GM19395 (cell line): ENCODE measurements at regions not wholly inside any gene's neighbourhood (a gene's known extent, or its start where the extent isn't known, plus 50 kb on each side); places are given as distances from the start of the nearest gene placed in this dataset.
"Not testable (repeated sequence)": the region's sequence is repeated elsewhere in the genome, so short reads cannot be mapped to it uniquely, and the experiment has no call there.

ENCODE experiments used
- ATAC-seq: cut with Tn5 transposase; IDR thresholded peaks from one replicate; pipeline ENCODE4 v1.9.1; 2021; ENCODE audit warnings: mild to moderate bottlenecking, moderate library complexity; ENCODE audit not compliant: unreplicated experiment

DNA sequence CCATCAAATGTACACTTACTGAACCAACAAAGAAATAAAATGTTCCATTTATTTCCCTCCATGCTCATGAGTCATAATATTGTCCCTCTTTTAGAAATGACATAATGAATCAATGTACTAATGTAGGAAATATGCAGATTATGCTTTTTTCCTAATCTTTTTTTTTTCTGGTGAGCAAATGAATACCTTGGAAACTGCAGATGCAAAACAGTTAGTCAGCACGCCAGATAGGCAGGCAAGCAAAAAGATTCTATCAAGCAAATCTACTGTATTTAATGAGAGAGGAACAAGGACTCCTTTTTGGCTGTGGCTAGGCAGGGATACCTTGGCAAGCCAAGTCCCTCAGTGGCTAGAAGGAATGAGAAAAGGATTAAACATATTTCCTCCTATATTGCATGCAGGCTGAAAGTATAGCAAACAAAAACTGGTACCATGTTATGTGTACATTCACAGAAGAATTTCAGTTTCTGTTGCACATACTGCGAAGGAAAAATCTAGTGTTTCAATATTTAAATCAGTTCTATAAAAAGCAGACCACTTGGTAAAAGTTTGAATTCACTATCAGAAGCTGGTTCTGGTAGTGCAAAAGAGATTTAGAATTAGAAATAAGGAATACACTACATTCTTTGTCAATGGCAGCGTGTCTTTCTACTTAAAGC, 605.4 kb downstream of the TLE1 start:
- peak; percentile 84 for ATAC-seq

DNA sequence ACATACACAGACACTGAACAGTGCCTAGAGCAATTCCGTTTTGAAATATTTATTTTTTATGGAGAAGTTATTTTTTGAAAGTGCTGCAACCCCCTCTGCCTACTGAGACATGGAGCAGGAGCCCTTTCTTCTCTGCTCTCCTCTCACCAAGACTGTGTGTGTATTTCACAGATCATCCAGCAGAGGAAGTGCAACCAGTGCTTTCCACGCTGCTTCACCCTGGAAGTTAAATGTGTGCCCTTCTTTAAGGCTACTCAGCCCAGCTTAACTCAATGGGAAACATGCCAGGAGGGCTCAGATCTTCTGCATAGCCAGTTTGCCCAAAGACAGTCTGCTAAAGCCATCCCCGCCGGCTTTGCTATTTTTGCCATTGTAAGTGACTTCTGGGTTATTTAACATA, 606.3 kb downstream of the TLE1 start:
- no peak for ATAC-seq

DNA sequence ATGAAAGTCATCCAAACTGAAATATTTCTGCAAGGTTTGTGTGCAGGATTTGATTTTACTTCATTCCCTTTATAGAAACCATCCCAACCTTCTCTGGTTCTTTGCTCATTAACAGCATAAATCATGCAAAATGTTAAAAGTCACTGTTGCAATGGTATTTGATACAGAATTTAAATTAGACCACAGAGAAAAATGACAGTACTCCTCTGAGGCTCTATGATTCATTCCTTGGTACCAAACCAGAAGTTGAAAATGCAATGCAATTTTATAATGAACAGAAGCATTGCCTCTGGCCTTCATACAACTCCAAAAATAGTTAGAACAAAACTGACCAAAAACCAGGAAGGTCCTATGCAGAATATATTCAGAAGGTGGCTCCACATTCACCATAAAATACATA, 607.1 kb downstream of the TLE1 start:
- no peak for ATAC-seq

DNA sequence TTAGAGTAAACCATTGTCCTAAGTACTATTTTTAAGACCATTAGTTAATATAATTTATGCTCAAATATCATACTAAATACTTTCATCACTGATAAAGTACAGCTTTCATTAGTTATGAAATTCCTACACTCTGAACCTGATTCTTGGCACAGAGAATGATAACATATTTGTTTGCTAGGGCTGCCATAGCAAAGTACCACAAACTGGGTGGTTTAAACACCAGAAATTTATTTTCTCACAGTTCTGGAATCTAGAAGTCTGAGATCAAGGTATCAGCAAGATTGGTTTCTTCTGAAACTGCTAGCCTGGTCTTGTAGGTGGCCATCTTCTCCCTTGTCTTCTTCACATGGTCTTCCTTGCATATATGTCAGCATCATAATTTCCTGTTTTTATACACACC, 608.4 kb downstream of the TLE1 start:
- ATAC-seq: no peak

DNA sequence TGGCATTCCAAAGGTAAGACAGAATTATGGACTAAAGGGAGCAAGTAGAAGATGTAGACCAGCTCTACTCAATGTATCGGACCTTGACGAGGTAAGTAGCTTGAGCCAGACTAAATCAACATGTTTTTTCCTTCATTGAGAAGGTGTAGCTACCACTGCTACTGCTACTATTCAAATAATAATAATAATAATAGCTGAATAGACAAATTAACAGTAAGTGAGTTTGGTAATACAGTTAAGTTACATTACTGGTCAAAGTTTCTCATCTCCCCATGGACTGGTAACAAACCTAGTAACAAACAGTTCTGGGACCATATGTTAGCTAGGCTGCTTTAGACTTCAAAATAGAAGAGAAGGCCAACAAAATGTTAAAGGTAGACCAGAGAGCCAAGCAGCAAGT, 609.2 kb downstream of the TLE1 start:
- ATAC-seq: no peak

DNA sequence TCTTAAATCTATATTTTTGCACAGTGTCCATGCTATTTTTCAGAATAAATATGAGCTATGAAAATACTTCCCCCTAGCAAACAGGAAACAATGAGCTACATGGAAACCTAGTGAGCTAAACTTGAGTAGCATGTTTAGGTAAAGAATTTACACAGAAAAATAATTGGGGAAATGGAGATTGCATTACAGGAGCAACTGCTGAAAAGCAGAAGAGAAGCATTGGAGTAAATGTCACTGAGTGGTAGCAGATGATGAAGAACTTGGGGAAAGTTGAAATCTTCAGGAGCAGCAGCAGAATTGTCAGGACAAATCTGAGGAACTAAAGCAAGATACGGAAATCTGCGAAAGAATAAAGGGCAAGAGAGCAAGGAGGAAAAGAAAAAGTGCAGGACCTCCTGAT, 610.3 kb downstream of the TLE1 start:
- no peak for ATAC-seq

DNA sequence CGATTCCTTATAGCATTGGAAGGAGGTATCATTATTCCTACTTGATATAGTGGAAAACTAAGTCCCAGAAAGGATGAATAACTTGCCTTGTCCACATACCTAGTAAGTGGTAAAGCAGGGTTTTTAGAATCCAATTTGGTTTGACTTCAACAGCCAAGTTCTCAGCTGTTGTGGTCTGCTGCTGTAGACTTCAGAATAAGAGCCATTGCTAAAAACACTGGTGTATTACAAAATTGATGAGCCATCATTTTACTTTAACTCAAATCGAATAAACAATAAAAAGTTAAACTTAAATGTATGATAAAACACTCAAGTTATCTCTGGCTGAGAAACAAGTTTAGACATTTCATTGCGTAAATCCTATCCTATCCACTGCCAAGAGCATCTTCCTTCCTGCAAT, 610.8 kb downstream of the TLE1 start:
- ATAC-seq: no peak

DNA sequence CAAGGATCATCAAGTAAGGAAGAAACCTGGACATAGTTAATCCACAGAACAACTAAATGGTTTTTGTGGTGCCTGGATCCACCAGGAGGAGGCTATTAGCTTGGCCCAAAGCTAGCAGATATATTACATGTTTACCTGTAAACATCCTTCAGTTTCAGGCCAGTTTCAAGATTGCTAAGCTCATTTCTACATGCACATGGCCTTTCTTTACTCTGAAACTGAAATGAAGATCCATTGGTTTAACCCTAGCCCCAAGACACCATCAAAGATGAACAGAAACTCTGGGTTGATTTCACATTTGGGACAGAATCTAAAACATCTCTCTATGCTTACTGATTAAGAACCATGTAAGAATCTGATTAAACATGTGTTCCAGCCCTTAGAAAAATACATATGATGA, 611.8 kb downstream of the TLE1 start:
- peak; percentile 94 for ATAC-seq

DNA sequence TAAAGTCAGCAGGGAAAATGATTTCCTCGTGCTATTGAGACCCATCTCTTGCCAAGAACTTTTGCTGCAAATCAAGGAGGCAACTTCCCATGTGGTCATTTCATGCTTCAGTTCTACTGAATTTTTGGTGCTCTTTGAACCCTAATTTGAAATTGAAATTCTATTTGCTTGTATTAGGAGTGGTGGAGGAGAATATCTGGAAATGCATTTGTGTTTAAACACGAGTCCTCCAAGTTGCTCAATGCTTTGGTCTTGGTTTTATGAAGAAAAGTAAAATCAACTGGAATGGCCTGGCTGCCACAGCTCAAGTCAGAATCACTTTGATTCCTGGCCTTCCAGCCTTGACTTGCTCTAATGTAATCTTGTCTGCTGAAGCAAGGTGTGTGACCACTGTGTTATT, 613.2 kb downstream of the TLE1 start:
- ATAC-seq: no peak

DNA sequence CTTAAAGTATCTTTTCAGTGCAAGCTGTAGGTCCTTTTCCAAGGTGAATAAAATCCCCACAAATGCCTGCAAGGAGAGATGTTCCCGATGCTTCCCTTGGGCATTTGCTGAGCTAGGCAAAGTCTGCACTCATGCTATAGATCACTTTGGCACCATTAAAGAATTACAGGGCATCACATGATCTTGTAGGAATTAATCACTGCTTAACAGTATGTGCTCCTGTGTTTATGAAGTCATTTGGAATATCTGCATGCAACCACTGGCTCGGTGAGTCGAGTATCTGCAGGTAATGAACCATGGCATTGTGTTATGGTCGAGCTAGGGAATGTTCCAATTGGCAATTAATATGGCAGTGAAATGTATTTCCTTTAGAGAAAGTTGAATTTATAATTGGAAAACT, 615.1 kb downstream of the TLE1 start:
- no peak for ATAC-seq

DNA sequence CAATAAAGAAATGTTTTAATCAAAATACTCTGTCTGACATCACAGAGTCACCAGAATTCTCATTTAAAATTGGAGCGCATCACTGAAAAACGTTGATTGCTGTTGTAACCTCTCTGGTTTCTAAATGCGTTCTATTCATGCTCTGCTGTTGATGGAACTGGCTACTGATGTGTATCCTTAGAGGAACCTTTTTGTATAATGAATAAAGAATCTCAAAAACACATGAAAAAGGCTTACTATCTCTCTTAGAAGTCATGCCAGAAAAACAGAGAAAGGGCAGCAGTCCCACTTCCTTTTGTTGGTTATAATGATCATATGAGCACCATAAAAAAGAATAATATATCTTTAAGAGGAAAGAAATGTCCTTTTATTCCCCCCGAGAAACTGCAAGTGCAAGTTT, 615.5 kb downstream of the TLE1 start:
- no peak for ATAC-seq

DNA sequence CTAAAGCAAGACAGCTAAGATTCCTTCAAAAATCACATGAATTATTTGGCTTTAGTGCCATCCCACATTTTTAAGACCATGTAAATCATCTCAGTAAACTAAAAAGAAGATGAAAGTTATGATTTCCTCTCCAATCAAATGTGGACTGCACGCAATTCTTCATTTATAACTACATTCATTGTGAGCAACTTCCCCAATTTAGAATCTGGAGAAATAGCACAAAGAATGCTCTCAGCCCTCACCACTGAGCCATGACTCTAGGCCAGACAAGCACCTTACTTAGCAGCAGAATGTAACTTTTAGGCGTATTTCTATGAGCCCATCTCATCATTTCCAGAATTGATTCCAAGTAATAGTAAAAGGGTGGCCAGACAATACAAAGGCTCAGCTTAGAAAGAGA, 616.6 kb downstream of the TLE1 start:
- ATAC-seq: no peak

DNA sequence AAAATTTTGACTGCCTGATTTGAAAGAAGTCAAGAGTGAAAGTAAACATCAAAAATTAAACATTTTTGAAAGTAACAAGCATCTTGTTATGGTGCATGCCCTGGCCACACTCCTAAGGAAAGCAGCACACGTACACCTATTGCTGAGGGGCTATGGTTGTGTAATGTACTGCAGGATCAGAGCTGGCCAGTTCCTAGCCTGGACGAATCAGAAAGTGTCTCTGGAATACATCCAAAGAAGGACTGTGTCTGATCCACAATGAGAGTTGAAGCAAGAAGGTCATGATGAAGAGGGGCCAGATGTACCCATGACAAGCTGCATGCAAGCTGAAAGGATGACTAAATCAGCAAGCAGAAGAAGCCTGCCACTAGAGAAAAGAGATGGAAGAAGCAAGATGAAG, 618.2 kb downstream of the TLE1 start:
- ATAC-seq: no peak

DNA sequence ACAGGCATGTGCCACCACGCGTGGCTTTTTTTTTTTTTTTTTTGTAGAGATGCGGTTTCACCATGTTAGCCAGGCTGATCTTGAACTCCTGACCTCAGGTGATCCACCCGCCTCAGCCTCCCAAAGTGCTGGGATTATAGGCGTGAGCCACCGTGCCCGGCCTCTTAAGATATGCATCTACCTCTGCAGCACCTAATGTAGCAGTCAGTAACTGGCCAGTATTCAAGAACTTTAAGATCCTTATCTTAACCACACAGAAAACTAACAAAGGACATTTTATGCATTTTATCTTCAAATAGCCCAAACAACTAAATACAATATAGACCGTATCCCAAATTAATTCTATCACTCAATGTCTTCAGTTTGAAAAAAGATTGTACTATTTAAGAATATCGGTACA, 618.7 kb downstream of the TLE1 start:
- ATAC-seq: no peak

DNA sequence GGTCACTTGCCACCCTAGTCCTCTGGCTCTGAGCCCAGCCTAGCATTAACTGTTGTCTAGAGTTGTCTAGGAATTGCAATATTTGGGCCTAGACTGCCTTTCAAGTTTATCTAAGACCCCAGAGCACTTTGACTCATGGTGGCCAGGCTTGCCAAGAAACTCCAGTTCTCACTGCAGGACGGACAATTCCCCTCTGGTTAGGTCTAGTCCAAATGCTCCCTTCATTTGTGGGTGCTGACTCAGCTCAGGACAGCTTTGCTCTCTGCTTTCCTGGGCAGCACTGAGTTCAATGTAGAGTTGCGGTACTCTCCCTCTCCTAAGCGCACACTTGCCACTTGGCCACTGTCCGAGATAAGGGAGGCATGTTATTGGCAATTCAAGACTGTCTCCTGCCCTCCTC, 619.4 kb downstream of the TLE1 start:
- ATAC-seq: no peak

DNA sequence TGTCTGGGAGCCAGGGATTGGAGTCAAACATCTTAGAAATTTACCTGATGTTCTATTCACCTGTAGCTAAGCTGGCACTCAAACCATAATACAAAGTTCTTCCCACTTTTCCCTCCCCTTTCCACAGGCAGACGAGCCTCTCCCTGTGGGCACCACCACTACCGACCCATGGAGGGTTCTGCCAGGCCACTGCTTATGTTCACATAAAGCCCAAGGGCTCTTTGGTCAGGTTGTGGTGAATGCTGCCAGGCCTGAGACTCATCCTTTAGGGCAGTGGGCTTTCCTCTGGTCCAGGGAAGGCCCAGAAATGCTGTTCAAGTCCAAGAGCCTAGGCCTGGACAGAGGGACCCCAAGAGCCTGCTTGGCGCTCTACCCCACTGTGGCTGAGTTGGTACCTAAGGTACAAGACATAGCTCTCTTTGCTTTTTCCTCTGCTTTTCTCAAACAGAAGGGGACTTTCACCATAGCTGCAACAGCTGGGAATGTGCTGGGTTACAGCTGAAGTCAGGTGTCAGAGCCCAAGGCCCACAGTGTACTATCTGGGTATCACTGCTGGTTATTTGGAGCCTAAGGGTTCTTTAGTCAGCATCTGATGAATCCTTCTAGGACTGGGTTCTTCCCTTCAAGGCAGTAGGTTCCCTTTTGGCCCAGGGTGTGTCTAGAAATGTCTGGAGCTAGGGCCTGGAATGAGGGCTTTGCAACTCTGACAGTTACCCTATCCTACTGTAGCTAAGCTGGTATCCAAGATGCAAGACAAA, 620.1 kb downstream of the TLE1 start:
- no peak for ATAC-seq

DNA sequence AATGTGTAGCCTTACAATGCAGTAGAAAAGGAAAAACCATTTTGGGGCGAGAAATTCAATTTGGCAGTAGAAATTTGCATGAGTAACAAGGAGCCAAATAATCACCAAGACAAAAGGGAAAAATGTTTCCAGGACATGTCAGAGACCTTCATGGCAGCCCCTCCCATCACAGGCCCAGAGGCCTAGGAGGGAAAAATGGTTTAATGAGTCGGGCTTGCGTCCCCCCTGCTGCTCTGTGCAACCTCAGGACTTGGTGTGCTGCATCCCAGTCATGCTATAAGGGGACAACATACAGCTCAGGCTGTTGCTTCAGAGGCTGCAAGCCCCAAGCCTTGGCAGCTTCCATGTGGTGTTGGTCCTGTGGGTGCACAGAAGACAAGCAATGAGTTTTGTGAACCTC, 626.4 kb downstream of the TLE1 start:
- ATAC-seq: not testable (repeated sequence)

DNA sequence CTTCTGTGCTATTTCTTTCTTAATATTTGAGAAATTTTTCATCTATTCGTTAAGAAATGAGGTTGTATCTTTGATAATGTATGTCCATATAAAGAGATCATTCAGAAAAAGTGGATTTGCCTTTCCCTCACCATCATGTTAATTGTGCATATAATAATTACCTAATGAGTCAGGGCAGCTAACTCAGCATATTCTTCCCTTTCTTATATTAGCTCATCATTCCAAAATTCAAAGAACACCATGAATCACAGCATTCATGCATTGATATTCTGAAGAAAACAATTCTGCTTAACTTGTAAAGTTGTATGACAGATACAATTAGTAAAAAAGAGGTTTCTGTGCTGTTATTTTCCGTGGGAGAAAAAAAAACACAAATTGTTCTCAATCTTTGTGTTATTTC, 630.6 kb downstream of the TLE1 start:
- no peak for ATAC-seq

DNA sequence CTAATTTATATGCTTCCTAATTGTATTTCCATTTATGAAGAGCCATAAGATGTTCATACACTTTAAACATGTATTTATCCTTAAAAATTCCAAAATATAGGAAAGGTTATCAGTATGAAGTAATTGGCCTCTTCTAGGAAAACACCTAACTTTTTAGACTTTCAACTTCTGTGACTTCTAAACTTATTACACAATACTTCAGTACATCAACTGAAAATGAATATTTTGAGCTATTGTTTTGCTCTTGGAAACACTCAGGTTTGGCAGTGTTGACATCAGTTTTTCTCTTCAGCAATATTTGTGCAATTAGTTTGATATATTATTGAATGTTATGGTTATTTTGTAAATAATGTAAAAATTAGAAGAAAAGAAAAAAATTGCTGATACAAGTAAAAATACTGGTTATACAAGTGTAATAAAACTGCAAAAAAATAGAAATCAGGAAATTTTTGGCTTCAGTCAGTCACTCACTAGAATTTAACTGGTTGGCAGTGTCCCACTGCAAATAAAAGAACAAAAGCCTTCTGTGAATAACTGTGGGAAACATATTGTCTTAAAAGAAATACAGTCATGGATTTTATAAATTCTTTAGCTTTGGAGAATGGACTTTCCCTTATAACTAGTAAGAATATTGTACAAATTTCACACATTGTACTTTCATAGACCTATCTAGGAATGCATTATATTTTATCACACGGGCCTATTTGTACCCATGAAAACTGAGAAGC, 635.9 kb downstream of the TLE1 start:
- no peak for ATAC-seq

DNA sequence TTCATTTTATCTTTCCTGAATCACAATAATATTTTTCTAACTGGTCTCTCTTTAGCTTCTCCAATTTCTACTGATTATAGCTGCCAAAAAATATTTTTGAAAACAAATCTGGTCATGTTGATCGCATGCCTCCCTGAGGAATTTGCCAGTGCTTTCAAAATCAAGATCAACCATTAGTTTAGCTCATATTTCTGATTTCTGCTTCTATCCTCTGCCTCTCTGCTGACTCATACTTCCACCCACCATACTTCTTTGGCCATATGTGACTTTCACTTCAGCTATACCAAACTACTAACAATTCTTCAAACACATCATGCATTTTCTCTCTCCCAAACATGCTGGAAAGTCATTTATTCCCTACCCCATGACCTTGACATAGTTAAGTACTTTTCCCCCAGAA, 636.5 kb downstream of the TLE1 start:
- no peak for ATAC-seq

DNA sequence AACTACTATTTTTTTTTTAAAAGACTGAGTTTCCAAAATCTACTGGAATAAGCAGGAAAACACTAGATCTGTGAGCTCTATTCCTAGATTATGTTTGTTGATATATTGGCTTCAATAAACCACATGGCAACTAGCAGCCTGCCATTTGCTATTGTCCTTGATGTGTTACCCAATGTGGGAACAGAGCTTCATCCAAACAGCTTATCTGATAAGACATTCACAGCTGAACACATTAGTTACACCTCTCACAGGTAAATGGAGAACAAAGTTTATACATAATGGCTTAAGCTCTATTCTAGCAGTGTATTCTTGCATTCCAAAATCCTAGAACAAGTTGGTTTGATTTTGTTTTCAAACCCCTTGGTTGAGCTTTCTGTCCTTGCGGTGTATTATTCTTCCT, 642.1 kb downstream of the TLE1 start:
- no peak for ATAC-seq

DNA sequence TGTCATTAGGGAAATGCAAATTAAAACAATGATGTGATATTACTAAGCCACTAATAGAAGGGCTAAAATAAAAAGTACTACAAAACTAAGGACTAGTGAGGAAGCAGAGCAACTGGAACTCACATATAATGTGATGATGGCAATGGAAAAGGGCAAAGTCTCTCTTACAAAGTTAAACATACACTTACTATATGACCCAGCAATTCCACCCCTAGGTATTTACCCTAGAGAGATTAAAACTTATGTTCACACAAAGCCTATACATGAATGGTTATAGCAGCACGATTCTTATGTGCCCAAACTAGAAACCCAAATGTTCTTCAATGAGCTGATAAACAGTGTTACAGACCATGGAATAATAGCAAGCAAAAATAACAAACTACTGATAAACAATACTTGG, 643.7 kb downstream of the TLE1 start:
- no peak for ATAC-seq
